ENCODE measurements at regions not wholly inside any gene's neighbourhood (a gene's known extent, or its start where the extent isn't known, plus 50 kb on each side); places are given as distances from the start of the nearest gene placed in this dataset.

DNA sequence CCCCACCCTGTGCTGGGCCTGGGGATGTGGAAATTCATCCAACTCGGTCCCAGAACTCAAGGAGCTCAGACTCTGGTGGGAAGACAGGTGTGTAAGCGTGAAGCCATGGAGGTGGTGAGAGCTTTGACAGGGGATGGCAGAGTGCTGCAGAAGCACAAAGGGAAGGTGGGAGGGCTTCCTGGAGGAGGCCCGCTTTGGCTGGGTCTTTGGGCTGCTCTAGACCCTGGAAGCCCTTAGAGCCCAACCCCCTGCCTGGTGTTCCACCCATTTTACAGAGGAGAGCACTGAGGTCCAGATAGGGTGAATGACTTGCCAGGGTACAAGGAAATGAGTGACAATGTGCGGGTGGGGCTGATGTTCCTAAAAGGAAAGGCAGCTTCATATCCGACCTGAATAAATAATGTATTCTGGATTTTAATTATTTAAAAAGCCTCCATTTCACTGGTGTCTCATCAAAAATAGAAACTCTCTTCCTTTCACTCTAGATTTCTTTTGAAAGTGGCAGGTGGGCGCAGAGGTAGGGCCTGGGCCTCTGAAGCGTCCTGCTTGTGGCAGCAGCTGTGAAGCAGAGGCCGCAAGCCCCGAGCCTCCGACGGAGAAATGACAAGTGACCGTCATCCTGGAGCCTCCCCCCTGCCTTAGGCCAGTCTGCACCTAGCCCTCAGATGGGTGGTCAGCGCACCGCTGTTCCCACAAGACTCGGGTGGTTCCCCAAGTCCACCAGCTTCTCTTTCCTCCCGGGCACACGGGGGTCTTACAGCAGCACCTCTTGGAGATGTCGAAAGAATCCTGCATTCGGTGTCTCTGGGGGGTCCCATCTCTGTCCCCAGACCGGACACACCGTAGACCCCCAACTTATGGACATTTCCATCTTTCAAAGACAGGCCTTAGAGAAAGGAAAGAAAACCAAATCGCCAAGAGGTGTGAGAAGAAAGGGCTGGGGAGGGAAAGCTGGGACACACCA, 71.0 kb upstream of the TAF1B start:
- H3K4me3 ChIP-seq (ENCODE audit: control insufficient read depth, low read depth, low read length): no peak overlapping the region
- TF ChIP-seq CTCF (conservative IDR thresholded peaks at IDR 0.05; ENCODE audit: control insufficient read depth, insufficient read depth, low read depth, low read length): no peak
- no peak for DNase-seq (ENCODE audit: low read depth)

- no peak for DNase-seq (ENCODE audit: low read depth)
- no peak for TF ChIP-seq CTCF (conservative IDR thresholded peaks at IDR 0.05; ENCODE audit: control insufficient read depth, insufficient read depth, low read depth, low read length)
- no peak overlapping the region for H3K4me3 ChIP-seq (ENCODE audit: control insufficient read depth, low read depth, low read length)
These were observed 70.0 kb upstream of the TAF1B start for GRCh38 chr2:9772999-9773902.

DNA sequence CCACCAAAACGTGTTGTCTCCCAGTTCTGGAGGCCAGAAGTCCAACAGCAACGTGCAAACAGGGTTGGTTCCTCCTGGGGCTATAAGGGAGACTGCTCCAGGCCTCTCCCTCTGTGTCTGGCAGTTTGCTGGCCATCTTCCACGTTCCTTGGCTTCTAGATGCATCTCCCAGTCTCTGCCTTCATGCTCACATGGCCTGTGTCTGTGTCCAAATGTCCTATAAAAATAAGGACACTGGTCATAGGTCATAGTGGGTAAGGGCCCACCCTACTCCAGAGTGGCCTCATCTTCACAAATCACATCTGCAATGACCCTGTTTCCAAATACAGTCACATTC, 69.4 kb upstream of the TAF1B start:
- H3K4me3 ChIP-seq (ENCODE audit: control insufficient read depth, low read depth, low read length): no peak overlapping the region
- no peak for TF ChIP-seq CTCF (conservative IDR thresholded peaks at IDR 0.05; ENCODE audit: control insufficient read depth, insufficient read depth, low read depth, low read length)
- no peak for DNase-seq (ENCODE audit: low read depth)

DNA sequence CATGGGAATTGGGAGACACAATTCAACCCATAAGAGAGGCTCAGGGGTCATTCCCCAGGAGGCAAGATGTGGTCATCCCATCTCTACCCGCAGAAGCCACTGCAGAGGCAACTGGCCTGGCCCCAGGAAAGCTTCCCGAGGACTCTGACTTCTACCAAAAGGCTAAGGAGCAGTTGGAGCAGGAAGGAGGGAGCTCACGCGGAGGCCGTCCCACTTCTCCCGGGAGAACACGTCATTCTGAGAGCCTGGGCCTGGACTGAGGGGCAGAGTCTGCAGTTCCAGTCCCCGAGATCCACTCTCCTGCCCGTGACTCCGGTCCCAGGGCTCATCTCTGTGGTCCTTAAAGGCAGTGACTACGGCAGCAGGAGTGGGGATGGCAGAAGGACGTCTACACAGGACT, 69.0 kb upstream of the TAF1B start:
- TF ChIP-seq CTCF (conservative IDR thresholded peaks at IDR 0.05; ENCODE audit: control insufficient read depth, insufficient read depth, low read depth, low read length): no peak
- no peak for DNase-seq (ENCODE audit: low read depth)
- H3K4me3 ChIP-seq (ENCODE audit: control insufficient read depth, low read depth, low read length): no peak overlapping the region

DNA sequence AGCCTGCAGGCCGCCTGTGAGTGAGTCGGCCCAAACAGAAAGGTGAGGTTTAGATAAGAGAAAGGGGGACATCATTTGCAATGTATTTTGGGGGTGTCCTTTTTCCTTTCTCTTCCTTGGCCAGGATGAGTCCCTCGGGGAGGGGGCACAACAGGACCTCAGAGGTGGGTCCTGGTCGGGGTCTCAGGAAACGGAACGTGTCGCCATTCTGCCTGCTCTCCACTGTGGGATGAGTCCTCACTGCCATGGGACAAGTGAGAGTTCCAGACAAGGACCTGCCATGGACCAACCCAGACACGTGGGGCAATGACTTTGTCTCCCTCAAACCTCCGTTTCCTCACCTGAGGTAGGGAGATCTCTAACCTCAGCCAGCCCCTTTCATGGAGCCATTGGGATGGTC, 67.9 kb upstream of the TAF1B start:
- no peak for TF ChIP-seq CTCF (conservative IDR thresholded peaks at IDR 0.05; ENCODE audit: control insufficient read depth, insufficient read depth, low read depth, low read length)
- no peak overlapping the region for H3K4me3 ChIP-seq (ENCODE audit: control insufficient read depth, low read depth, low read length)
- DNase-seq (ENCODE audit: low read depth): no peak

DNA sequence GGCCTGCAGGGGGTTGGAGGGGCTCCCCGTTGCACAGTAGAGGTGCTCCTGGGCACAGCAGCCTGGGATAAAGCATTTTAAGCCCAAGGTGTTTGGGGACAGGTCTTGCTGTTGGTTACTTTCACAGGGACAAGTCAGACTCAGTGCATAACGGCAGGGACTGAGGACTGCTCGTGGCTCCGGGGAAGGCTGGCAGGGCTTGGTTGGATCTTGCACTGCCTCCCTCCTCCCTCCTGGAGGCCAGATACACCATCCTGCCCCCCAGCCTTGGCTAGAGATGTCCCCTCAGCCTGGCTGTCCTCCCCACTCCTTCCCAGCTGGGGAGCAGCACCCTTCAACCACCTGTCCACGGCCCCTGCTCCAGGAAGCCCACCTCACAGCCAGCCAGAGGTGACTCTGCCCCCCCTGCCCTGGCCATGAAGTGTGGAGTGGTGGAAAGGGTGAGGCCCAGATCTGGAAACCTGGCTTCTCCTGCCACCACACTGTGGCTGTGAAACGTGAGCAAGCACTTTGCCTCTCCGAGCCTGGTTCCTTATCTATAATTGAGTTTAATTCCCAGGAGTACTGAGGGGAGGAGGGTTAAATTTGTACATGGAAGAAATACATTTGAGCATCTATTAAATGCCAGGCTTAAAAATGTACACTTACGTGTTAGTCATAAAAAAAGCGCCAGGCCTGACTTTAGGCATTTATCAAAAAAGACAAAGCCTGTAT, 67.1 kb upstream of the TAF1B start:
- no peak for TF ChIP-seq CTCF (conservative IDR thresholded peaks at IDR 0.05; ENCODE audit: control insufficient read depth, insufficient read depth, low read depth, low read length)
- no peak for DNase-seq (ENCODE audit: low read depth)
- no peak overlapping the region for H3K4me3 ChIP-seq (ENCODE audit: control insufficient read depth, low read depth, low read length)

Data from fibroblast of mammary gland (primary cell).